GM18520 (cell line): ENCODE measurements at regions not wholly inside any gene's neighbourhood (a gene's known extent, or its start where the extent isn't known, plus 50 kb on each side); places are given as distances from the start of the nearest gene placed in this dataset.
"Not testable (repeated sequence)": the region's sequence is repeated elsewhere in the genome, so short reads cannot be mapped to it uniquely, and the experiment has no call there.

Source experiments
- ATAC-seq: cut with Tn5 transposase; IDR thresholded peaks from one replicate; pipeline ENCODE4 v1.9.1; 2021; ENCODE audit not compliant: unreplicated experiment

DNA sequence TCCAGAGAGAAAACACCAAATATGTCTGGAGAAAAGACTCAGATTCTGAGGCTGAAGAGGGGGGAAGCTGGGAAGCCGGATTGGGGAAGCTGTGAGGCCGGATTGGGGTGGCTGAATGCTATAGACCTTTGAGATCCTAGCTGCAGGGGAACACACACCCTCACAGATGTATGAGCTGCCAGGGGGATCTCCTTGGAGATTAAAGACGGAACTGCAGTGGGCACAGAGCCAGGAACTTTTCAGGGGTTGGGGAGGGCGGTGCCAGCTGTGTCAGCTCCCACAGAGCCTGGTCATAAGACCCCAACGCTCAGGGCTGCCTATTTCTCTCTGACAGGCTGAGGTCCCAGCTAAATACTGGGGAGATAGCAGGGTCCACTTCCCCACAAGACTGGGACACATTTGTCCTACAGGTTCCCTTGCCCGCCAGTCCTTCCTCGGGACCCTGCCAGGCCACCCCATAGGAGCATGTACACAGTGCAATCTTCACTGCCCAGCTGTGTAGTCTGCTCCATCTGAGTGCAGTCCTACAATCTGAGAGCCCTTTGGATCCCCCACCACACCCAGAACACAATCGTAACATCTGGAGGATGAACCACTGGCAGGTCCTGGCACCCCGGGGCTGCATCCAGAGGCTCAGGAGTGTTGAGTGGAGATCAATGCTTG, 1893.9 kb downstream of the PCDH9 start:
- ATAC-seq: no peak

DNA sequence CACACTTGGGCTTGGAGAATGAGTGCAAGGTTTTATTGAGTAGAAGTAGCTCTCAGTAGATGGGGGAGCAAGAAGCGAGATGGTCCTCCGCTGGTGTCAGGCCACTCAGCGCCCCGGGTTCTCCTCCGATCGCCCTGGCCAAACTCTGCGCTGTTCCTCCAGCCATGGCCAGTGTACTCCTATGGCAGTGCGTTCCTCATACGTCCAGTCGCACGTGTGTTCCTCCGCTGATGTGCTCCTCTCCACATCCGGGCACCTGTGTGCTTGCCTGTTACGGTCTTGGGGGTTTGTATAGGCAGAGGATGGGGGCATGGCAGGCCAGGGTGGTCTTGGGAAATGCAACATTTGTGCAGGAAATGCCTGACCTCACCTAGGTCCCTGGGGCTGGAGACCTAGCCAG, 1899.4 kb downstream of the PCDH9 start:
- ATAC-seq: no peak

DNA sequence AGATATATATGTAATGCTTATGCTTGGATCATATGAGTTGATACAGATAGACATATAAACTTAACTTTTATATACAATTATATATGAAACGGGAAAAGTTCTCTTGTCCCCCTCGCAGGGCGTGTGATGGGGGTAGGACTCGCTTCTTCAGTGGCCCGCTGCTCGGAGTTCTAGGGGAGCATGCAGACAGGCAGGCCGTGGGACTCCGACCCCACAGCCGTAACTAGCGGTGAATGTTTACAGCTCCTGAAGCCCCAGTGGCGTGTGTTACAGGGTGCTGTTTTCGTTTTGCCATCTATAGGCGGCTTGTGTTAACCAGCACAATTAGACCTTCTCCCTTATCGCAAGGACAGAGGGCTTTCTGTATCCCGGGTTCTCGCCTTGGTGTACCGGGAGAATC, 1899.8 kb downstream of the PCDH9 start:
- no peak for ATAC-seq

DNA sequence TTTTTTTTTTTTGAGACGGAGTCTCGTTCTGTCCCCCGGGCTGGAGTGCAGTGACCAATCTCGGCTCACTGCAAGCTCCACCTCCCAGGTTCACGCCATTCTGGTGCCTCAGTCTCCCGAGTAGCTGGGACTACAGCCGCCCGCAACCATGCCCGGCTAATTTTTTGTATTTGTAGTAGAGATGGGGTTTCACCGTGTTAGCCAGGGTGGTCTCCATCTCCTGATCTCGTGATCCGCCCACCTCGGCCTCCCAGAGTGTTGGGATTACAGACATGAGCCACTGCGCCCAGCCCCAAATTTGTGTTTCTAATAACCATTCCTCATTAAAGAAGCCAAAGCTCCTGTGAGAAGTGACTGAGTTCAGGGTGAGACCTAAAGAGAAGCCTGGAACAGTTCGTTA, 1906.9 kb downstream of the PCDH9 start:
- ATAC-seq: not testable (repeated sequence)

DNA sequence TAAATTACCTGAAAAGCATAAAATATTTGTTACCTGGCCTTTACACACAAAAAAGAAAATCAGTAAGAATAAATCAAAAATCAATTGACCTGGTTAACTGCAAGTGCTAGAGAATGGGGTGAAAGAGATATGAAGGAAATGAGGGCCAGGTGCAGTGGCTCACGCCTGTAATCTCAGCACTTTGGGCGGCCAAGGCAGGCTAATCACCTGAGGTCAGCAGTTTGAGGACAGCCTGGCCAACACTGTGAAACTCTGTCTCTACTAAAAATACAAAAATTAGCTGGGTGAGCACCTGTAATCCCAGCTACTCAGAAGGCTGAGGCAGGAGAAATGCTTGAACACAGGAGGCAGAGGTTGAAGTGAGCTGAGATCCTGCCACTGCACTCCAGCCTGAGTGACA, 1908.7 kb downstream of the PCDH9 start:
- not testable (repeated sequence) for ATAC-seq

DNA sequence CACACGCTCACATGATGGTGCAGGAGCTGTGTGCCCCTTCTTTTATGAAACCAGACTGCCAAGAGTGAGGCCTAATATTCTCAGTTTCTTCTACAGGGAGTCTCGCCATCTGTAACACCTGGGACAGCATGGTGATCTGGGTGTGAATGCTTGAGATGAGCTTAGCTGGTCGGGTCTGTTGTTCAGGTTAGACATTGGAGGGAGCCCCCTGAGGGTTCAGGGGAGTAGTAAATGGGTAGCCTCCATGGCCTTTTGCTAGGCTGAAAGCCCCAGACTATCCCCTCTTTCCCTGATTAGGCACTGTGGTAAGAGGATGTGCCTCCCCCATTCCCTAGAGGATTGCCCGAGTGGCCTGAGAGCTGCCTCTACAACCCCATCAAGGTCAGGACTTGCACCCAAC, 1916.1 kb downstream of the PCDH9 start:
- ATAC-seq: no peak

DNA sequence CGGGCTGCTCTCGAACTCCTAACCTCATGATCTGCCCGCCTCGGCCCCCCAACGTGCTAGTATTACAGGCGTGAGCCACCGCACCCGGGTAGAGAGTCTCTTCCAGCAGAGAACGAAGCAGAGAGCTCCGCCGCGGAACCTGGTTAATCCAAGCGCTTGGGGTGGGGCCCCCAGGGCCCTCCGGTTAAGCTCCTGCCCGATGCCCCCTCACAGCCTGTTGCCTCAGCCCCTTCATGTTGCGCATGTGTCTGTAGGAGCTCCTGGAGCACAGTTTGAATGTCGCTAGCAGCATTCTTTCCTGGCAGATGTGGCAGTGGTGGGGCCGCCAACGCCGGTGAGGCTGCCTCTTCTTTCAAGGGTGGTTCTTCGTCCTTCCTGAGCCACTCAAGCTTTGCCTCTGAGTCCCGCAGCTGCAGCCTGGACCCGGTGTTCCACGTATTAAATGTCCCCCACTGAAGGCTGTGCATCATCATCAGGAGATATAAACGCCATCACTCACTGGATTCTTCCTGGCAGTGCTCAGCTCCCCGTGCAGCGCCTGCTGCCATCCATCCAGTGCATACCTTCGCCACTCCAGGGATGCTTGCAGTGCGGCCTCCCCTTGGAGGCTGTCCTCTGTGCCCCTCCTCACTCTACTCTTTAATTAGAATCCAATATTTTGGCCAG, 1919.3 kb downstream of the PCDH9 start:
- no peak for ATAC-seq

DNA sequence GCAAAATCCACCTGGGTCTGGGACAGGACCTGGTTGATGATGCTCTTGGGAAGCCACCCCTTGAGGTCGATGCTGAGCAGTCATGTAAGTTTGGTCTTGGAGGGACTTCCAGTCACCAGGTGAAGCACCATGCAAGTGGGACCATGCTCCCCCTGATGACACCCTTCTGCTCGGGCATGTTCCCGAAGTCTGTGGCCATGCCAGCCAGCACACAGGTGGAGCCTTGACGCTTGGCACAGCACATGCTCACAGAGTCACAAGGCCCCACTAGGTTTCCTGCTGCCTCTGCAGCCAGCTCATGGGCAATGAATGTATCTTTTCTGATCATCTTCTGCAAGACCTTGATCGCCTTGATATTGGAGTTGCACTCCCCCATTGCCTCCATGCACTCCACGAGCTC, 1920.2 kb downstream of the PCDH9 start:
- no peak for ATAC-seq

DNA sequence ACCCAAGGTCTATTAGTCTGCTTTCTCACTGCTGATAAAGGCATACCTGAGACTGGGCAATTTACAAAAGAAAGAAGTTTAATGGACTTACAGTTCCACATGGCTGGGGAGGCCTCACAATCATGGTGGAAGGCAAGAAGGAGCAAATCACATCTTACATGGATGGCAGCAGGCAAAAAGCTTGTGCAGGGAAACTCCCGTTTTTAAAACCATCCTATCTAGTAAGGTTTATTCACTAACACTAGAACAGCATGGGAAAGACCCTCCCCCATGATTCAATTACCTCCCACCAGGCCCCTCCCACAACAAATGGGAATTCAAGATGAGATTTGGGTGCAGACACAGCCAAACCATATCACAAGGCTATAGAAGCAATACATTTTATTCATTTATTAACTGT, 1921.4 kb downstream of the PCDH9 start:
- ATAC-seq: not testable (repeated sequence)

DNA sequence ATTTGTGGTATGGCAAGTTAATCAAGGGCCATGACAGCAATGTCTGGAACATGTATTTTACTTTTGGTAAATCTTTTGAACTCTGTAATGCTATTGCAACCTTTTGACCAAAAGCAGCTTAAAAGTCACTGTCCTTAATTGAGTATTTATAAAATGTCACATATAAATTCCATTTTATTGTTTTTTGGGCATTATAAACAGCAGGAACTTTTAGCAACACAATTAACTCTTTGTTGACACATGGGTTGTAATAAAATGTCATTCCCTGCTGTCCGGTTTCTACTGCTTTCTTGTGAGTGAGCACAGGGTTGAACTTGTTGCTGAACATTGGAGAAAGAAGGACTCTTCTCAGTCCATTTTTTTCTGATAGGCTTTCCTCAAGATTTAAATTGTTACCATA, 1923.1 kb downstream of the PCDH9 start:
- ATAC-seq: no peak

DNA sequence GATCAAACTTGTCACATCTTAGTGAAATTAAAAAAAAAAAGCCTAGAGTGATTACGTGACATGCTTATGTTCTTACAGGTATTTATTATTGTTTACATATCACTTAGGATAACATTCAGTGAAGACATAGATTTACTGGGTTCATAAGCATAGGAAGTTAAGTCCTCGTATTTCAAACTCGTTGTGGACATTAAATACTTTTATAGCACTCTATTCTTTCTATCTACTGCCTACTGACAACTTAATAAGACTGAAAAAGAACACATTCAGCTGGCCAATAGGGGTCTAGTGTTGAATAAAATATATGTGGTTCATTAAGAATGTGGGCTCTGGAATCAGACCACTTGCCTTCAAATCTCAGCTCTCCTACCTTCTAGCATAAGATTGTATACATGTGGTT, 1927.4 kb downstream of the PCDH9 start:
- no peak for ATAC-seq

DNA sequence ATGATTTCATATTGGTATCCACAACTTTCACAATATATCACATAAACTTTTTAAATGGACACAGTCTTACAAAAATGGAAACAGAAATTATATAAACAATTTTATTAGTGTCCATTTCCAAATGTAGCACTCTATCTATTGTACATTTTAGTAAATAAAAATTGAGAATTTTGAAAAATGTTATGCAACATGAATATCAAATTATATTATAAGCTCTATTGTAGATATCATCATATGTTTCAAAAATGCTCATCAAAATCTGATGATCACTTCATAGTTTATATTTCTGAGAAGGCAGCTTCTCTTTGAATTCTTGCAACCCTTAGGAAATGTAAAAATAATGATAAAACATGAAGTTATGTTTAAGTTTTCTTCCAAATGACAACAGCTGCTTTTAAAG, 1928.6 kb downstream of the PCDH9 start:
- ATAC-seq: no peak

DNA sequence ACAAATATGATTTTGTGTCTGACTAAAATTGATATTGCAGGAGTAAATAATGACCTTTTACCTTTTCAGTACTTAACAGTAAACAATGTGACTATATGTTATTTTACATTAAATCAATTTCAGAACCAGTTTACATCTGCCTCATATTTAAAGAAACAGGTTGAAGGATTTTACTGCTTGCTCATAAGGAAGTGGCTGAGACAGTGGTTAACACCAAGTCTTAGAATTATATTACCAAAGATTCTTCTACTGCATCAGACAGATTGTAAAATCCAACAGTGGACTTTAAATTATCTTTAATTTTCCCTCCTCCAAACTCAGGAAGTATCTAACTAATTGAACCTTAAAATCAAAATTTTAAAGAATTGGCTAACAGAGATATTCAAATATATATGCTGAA, 1929.9 kb downstream of the PCDH9 start:
- no peak for ATAC-seq

DNA sequence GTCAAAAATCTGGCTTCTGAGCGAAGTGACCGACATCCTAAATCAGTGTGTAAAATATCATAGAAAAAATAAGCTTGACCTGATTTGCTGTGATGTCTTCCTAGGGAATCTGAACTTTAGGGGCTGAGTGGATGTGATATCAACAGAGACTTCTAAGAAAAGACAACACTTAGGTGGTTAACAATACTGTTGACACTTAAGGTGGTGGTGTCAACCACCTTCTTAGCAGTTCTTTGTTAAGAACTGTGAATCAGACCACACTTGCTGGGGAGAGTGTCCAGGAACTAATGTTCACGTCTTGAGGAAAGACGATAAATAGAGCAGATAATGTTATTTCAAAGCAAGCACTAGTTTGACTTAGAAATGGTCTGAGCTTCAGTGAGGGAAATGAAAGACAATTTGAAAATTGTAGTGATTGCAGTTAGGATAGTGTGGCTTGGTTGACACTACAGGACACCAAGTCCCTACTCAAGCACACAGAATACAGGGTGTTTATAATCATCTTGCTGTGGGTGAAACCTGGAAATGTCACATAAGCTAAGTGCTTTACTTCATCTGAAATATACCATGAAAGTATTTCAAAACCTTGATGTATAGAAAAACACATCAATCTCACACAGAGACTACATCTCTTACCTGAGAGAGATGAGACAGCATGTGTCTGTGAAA, 1936.5 kb downstream of the PCDH9 start:
- no peak for ATAC-seq

DNA sequence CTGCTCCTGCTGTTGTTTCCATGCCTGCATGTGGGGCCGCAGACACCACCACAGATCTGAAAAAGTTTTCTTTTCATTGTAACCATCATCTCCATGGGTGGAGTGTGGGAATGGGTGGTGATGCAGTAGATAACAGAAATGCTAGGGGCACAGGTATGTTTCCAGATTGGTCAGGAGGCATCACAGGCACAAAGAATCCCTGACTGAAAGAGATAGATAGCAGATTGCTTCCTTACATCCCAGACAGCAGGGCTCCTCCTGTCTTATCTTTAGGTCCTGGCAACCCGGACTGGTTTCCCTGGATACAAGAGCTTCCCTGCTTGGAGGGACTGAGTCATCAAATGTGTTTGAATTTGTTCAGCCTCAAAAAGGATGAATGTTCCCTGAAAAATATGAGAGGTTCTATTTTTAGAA, 1937.6 kb downstream of the PCDH9 start:
- ATAC-seq: no peak

DNA sequence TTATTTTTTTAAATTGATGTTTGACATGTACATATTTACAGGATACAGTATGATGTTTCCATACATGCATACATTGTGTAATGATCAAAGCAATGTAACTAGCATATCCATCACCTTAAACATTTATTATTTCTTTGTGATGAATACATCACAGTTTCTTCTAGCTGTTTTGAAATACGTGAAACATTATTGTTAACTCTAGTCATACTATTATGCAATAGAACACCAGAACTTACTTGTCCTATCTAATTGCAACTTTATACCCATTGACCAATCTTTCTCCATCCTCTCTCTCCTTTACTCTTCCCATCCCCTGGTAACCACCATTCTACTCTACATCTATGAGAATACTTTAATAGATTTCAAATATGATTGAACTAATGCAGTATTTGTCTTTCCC, 1942.7 kb downstream of the PCDH9 start:
- no peak for ATAC-seq

DNA sequence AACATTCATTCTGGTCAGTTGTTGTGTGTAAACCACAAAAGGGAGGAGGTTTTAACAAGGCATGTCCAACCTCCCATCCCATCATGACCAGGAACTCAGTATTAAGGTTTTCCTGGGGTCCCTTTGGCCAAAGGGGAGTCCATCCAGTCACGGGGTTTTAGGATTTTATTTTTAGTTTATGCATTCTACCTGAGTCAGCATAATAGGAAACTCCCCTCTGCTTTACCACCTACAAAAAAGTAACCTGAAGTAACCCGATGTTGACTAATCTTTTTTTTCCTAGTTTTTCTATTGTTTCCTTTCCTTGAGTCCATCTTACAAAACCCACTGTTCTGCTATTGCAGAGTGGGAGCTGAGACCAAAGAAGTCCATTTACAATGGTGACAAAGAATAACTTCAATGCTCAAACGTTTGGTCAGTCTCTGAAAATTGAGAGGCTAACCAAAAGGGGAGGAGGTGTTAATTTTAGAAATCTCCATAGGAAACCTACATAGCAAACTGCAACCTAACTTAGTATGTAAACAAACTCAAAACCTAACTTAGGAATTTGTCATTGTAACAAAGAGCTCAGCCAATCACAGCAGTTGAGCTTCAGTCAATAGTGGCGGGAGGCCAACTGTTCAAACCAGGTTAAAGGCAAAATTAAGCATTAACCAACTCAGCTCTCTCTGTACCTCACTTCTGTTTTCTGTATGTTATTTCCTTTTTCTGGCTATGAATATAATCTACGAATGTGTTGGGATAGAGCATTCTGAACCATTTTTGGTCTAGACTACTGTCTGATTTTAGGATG, 1954.1 kb downstream of the PCDH9 start:
- ATAC-seq: no peak

DNA sequence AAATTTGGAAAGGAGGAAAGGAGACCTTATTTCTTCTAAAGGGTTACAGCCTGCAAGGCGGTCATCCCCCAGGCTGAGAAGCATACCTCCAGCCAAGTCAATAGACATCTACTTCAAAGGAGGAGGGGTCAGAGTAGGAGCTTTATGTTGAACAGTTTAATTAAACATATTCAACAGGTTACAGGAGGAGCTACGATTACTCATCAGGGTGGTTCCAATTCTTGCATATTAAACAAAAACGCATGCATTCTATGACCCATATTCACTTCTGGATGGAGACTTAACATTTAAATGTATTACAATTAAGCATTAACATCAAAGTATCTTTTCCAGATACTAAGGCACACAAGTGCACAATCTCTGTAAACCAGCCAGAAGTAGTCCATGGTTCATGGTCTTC, 1955.0 kb downstream of the PCDH9 start:
- no peak for ATAC-seq

DNA sequence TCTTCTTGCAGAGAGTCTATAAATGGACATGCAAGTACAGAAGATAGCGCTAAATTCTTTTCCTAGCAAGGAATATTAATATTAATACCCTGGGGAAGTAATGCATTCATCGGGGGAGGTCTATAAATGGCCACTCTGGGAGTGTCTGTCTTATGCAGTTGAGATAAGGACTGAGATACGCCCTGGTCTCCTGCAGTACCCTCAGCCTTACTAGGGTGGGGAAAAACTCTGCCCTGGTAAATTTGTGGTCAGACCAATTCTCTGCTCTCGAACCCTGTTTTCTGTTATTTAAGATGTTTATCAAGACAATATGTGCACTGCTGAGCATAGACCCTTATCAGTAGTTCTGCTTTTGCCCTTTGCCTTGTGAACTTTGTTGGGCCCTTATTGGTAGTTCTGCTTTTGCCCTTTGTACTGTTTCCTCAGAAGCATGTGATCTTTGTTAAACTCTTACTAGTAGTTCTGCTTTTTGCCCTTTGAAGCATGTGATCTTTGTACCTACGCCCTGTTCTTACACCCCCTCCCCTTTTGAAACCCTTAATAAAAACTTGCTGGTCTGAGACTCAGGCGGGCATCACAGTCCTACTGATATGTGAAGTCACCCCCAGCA, 1956.2 kb downstream of the PCDH9 start:
- ATAC-seq: not testable (repeated sequence)

DNA sequence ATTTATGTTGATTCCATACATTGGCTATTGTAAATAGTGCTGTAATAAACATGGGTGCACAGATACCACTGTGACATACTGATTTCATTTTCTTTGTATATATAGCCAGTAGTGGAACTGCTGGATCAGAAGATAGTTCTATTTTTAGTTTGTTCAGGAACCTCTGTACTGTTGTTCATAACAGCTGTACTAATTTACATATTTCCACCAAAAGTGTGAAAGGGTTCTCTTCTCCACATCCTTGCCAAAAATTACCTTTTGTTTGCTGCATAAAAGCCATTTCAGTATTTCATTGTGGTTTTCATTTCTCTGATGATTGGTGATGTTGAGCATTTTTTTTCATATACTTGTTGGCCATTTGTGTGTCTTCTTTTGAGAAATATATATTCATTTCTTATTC, 1962.1 kb downstream of the PCDH9 start:
- ATAC-seq: no peak

DNA sequence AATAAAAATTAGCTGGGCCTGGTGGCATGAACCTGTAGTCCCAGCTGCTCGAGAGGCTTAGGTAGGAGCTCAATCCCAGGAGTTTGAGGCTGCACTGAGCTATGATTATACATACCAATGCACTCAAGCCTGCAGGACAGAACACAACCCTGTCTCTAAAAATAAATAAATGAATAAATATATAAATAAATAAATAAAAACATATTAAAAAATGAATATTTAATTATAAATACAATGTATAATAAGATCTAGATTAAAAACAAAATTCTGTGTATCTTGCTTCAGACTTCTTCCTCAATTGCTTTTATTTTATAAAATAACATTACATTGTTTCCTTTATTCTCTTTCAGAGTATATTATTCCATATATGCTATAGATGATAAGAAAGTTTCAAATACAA, 1964.1 kb downstream of the PCDH9 start:
- ATAC-seq: no peak
